ENCODE measurements at regions not wholly inside any gene's neighbourhood (a gene's known extent, or its start where the extent isn't known, plus 50 kb on each side); places are given as distances from the start of the nearest gene placed in this dataset.

- TF ChIP-seq CTCF (IDR thresholded peaks at IDR 0.05; ENCODE audit: insufficient read depth, low read length), result no peak
- TF ChIP-seq POLR2AphosphoS5 (IDR thresholded peaks at IDR 0.05; ENCODE audit: low read depth), result no peak
- TF ChIP-seq REST (IDR thresholded peaks at IDR 0.05; ENCODE audit: insufficient replicate concordance, low read depth), result no peak
- no peak for TF ChIP-seq GABPA (IDR thresholded peaks at IDR 0.05; ENCODE audit: low read depth)
These were observed 134.0 kb upstream of the ETS2 start for GRCh38 chr21:38671773-38672172.
